Breast epithelium (tissue), 4 donors: ENCODE measurements at regions not wholly inside any gene's neighbourhood (a gene's known extent, or its start where the extent isn't known, plus 50 kb on each side); places are given as distances from the start of the nearest gene placed in this dataset.

ENCODE experiments used
- DNase-seq, 2 donors: peaks; one replicate each; pipeline ENCODE4 v3.0.0-alpha.2; 2019; ENCODE audit warnings: low spot score in 2 of 2
- H3K27ac ChIP-seq, 2 donors: fragments of 200-600 bp; sonication (generic) in 1 of 2; one replicate each; pipeline ENCODE4 v1.5.1; 2016 to 2019; ENCODE audit warnings: mild to moderate bottlenecking in 1 of 2
- H3K27me3 ChIP-seq, 2 donors: fragments of 200-600 bp; sonication (generic) in 1 of 2; one replicate each; pipeline versions ENCODE4 v1.5.1 to v1.6.0; 2017 to 2019; ENCODE audit warnings: control low read depth in 1 of 2, mild to moderate bottlenecking in 1 of 2
- H3K36me3 ChIP-seq: fragments of 200-600 bp; one replicate; pipeline ENCODE4 v1.5.1; 2019
- H3K4me1 ChIP-seq, 2 donors: fragments of 200-600 bp; sonication (generic); one replicate each; pipeline ENCODE4 v1.5.1; 2016 to 2019; ENCODE audit warnings: control low read depth in 1 of 2
- H3K4me3 ChIP-seq, 3 donors: fragments of 200-600 bp; sonication (generic); 1 replicate in 2 of 3; 2 replicates in 1 of 3; pipeline ENCODE4 v1.5.1; 2016 to 2019; ENCODE audit warnings: mild to moderate bottlenecking in 3 of 3, moderate library complexity in 2 of 3
- H3K9me3 ChIP-seq, 2 donors: fragments of 200-600 bp; sonication (generic) in 1 of 2; one replicate each; pipeline ENCODE4 v1.5.1; 2016 to 2019; ENCODE audit warnings: control low read depth in 1 of 2
- POLR2A ChIP-seq: fragments of 450-650 bp; IDR thresholded peaks from one replicate; pipeline ENCODE4 v1.6.1; 2016; ENCODE audit warnings: antibody characterized with exemption, mild to moderate bottlenecking, moderate library complexity
- POLR2AphosphoS5 ChIP-seq, 3 donors: sonication (generic); formaldehyde crosslinking; IDR thresholded peaks; one replicate each; pipeline ENCODE4 v1.6.1; 2017; ENCODE audit warnings: antibody characterized with exemption in 3 of 3
- intact Hi-C: fragments of 100-400 bp; cut with DNase I; formaldehyde crosslinking; loops from one replicate; pipeline ENCODE4 v1.15.1; 2023; ENCODE audit warnings: low total_unique reads
- TF ChIP-seq, protein P1 (sequence below), 3 donors: fragments of 450-650 bp; IDR thresholded peaks; one replicate each; pipeline ENCODE4 v1.5.1; 2016 to 2017; ENCODE audit warnings: antibody characterized with exemption in 3 of 3, mild to moderate bottlenecking in 3 of 3, moderate library complexity in 3 of 3

DNA sequence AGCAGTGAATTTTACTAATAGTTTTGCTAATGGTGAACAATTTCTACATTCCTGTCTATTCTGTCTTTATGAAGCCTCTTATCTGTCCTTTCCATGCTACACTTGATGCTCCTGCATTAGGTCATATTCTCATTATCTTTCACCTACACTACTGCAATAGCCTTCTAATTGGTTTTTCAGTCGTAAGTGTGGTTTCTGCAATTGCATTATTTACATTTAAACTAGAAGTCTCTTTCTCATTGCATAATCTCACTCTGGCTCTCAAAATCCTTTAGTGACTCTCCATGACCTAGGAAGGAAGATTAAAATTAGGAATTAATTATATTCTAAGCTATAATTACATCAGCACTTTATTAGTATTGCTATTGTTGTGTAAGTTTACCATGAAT, 686.5 kb downstream of the IGSF11 start:
- no peak overlapping the region for H3K27ac ChIP-seq
- DNase-seq: no peak
- intact Hi-C loops: no loop called here
- TF ChIP-seq POLR2AphosphoS5 (IDR thresholded peaks at IDR 0.05) (no peak), POLR2A (no peak)
- TF ChIP-seq, protein P1, sequence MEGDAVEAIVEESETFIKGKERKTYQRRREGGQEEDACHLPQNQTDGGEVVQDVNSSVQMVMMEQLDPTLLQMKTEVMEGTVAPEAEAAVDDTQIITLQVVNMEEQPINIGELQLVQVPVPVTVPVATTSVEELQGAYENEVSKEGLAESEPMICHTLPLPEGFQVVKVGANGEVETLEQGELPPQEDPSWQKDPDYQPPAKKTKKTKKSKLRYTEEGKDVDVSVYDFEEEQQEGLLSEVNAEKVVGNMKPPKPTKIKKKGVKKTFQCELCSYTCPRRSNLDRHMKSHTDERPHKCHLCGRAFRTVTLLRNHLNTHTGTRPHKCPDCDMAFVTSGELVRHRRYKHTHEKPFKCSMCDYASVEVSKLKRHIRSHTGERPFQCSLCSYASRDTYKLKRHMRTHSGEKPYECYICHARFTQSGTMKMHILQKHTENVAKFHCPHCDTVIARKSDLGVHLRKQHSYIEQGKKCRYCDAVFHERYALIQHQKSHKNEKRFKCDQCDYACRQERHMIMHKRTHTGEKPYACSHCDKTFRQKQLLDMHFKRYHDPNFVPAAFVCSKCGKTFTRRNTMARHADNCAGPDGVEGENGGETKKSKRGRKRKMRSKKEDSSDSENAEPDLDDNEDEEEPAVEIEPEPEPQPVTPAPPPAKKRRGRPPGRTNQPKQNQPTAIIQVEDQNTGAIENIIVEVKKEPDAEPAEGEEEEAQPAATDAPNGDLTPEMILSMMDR (IDR thresholded peaks at IDR 0.05): no peak
- H3K4me1 ChIP-seq: no peaks in the 10 kb centered on the region
- no peak overlapping the region for H3K4me3 ChIP-seq
- no peaks in the 10 kb centered on the region for H3K36me3 ChIP-seq
- H3K9me3 ChIP-seq: no peaks in the 10 kb centered on the region
- no peaks in the 10 kb centered on the region for H3K27me3 ChIP-seq

DNA sequence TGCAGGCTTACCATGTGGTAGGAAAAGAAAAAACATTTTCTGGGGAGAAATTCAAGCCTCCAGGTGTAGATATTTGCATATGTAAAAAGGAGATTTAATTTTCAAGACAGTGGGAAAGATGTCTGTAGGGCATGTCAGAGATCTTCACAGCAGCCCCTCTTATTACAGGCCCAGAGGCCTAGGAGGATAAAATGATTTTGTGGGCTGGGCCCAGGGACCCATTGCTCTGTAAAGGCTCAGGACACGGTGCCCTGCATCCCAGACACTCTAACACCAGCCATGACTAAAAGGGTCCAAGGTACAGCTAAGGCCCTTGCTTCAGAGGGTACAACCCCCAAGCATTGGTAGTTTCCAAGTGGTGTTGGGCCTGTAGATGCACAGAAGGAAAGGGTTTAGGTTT, 680.1 kb downstream of the IGSF11 start:
- no peak overlapping the region for H3K4me3 ChIP-seq
- H3K36me3 ChIP-seq: no peaks in the 10 kb centered on the region
- H3K27ac ChIP-seq: no peak overlapping the region
- peaks cover 15 to 44% of the 10 kb centered on the region in 2 donors for H3K9me3 ChIP-seq
- H3K27me3 ChIP-seq: no peaks in the 10 kb centered on the region
- no peak for DNase-seq
- intact Hi-C loops: no loop called here
- TF ChIP-seq POLR2A: no peak
- TF ChIP-seq POLR2AphosphoS5 (IDR thresholded peaks at IDR 0.05): no peak
- TF ChIP-seq, protein P1 (IDR thresholded peaks at IDR 0.05): no peak
- no peaks in the 10 kb centered on the region for H3K4me1 ChIP-seq

DNA sequence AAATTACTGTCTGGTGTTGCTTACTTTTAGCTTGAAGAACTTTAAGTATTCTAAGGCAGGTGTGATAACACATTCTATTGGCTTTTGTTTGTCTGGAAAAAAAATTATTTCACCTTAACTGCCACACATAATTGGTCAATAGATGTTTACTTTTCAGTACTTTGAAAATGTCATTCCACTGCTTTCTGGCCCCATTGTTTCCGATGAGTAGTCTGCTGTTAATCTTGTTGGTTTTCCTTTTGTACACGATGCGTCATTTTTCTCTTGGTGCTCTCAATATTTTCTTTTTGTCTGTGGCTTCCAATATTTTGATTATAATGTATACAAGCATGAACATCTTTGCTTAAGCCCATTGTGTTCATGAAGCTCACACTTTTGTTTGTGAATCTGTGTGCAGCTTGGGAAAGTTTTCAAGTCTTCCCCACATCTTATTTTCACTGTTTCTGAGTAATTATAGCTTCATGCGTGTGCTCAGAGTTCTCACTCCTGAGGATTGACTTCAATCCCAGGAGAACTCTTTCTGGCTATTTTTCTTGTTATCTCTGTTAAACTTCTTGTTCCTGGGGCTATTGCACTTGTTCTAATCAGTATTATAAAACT, 664.7 kb downstream of the IGSF11 start:
- H3K36me3 ChIP-seq: no peaks in the 10 kb centered on the region
- H3K4me1 ChIP-seq: no peaks in the 10 kb centered on the region
- H3K9me3 ChIP-seq: peaks cover 14 to 29% of the 10 kb centered on the region in 2 donors
- no peak overlapping the region for H3K4me3 ChIP-seq
- intact Hi-C loops: no loop called here
- TF ChIP-seq, protein P1 (IDR thresholded peaks at IDR 0.05): no peak
- TF ChIP-seq POLR2A: no peak
- TF ChIP-seq POLR2AphosphoS5 (IDR thresholded peaks at IDR 0.05): no peak
- H3K27me3 ChIP-seq: no peaks in the 10 kb centered on the region
- no peak for DNase-seq
- no peak overlapping the region for H3K27ac ChIP-seq

DNA sequence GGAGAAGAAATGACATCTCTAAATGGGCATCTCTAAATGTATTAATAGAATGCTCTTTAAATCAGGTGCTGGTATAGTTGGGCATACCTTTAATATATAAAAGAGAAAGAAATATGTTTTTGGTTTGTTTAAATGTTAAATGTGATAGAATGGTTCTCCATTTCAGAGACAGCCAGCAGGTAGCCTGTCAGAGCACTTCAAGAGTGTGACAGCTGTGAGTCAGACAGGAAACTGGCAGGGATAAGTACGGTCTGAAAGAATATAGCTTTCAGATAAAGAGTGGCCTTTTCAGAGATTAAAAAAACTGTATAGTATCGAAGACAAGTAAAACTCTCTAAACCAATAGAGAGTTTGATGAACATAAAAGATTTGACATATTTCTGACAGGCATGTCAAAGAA, 654.1 kb downstream of the IGSF11 start:
- no peak for DNase-seq
- Histone ChIP-seq H3K27me3 (no peaks in the 10 kb centered on the region), H3K36me3 (no peaks in the 10 kb centered on the region), H3K4me3 (no peak overlapping the region), H3K4me1 (no peaks in the 10 kb centered on the region), H3K27ac (no peak overlapping the region), H3K9me3 (peaks cover 0 to 13% of the 10 kb centered on the region in 2 donors)
- intact Hi-C loops: no loop called here
- TF ChIP-seq POLR2A (no peak), POLR2AphosphoS5 (IDR thresholded peaks at IDR 0.05) (no peak)
- TF ChIP-seq, protein P1 (IDR thresholded peaks at IDR 0.05): no peak

DNA sequence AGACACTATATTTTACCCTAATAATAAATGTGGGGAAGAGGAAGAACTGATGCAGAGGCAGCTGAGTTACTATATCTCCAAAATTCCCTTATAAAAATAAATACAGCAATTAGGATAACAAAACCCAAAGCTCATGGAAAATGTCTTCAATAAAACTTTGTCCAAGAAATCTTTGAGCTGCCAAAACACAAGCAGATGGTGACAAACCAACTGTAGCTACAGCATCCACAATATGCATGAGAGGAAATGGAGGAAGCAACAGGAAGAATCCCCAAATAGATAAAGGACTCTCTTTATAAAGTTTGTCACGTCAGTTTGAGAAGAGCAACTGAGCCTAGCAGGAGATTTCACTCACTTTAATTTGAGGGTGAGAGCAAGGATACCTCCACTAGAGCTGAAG, 638.2 kb downstream of the IGSF11 start:
- no peaks in the 10 kb centered on the region for H3K9me3 ChIP-seq
- H3K27ac ChIP-seq: no peak overlapping the region
- intact Hi-C loops: no loop called here
- TF ChIP-seq, protein P1 (IDR thresholded peaks at IDR 0.05): no peak
- H3K4me1 ChIP-seq: no peaks in the 10 kb centered on the region
- no peaks in the 10 kb centered on the region for H3K36me3 ChIP-seq
- no peak for DNase-seq
- H3K27me3 ChIP-seq: no peaks in the 10 kb centered on the region
- no peak overlapping the region for H3K4me3 ChIP-seq
